SH-SY5Y (cell line): ENCODE measurements at regions not wholly inside any gene's neighbourhood (a gene's known extent, or its start where the extent isn't known, plus 50 kb on each side); places are given as distances from the start of the nearest gene placed in this dataset.

Experiments
- GATA2 ChIP-seq: IDR thresholded peaks from 2 replicates; pipeline ENCODE4 v1.6.1; 2011; ENCODE audit warnings: mild to moderate bottlenecking, low read depth, low read length
- GATA3 ChIP-seq: IDR thresholded peaks from 2 replicates; pipeline ENCODE4 v1.6.1; 2011; ENCODE audit warnings: low read depth, mild to moderate bottlenecking, low read length, moderate library complexity

GRCh38 chr5:117380316-117380715 lies 805.7 kb upstream of the SEMA6A start:
- TF ChIP-seq GATA2 (no peak), GATA3 (no peak)
